ENCODE measurements at regions not wholly inside any gene's neighbourhood (a gene's known extent, or its start where the extent isn't known, plus 50 kb on each side); places are given as distances from the start of the nearest gene placed in this dataset.

DNA sequence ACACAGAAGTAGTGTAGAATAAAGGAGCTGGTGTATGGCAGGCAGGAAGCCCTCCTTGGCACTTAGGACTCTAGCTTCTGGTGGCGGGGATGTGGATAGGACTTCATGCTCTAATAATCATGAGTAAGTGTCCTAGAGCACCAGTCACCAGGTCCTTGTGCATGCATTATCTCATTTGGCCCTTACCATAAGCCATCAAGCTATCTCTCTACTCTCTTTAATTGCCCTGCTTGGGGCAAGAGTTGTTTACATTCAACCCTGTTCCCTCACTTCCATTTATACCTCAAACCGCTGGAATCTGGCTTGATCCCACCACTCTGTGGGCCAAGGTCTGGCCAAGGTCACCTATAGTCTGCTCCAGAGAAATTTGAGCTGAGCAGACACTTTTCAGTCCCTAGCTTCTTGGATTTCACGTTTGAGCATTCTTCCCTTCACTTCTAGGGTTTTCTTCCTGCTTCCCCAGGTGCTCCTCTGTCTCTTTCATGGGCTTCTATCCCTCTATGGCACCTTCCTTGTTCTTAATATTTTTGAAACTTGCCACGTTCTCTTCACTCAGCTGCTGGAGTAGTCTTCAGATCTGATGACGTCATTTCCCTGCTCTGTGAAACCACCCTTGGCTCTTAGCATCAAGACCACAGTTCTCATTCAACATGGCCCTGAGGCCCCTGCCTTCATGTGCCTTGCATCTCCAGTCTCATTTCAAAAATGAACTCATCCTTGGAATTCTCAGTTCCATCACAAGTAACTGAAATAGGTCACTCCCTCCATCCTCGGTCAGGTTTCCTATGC is 94.9 kb upstream of the GATA6 start:
- no peak for DNase-seq

DNA sequence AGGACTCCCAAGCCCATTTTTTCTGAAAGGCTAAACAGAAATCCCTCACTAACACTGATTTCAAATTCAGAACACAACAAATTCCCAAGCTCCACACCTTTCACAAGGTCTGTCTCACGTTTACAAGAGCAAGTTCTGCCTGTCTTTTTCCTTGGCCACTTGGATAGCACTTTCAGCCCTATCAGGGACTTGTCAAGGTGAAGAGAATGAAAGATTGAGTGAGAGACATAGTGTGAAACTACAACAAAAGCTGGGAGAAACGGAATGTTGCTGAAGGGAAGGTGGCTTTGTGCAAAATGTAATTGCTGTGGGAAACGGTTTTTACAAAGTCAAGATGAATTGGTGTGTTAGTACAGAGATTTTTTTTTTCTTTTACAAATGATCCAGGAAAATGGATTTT is 89.4 kb upstream of the GATA6 start:
- no peak for DNase-seq

DNA sequence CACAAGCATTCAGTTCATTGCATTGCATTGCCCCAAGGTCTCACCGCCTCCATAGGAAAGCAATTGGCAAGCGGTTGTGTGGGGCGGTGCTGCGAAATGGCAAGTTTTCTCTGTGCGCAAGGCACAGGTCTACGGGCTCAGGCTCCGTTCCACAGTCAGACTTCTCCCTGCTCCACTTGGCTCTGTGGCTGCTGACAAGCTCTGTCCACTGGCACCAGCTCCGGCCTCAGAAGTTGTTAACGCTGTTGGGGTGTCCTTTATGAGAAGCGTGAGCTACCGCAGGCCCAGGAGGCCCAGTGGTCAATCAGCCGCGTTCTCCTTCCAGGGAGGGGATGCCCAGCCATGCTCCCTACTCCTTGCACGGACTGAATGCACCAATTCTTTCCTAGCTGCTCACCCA is 87.0 kb upstream of the GATA6 start:
- no peak for DNase-seq

DNA sequence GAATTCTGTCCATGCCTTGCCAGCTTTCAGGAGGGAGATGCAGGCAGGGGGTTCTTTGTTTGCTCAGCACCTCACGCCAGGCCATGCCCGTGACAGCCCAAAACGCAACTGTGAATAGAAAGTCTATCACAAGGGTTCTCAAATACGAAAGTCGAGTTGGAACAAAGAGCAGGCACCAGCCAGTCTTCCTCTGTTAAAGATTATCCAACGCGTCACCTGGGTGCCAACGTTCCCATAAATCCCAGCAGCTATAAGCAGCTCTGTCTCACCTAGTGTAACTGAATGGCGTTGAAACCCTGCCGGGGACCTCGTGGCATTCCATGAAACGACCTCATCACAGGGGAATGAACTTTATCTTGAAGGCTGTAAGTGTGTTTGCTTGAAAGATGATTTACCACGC is 84.8 kb upstream of the GATA6 start:
- DNase-seq: no peak

DNA sequence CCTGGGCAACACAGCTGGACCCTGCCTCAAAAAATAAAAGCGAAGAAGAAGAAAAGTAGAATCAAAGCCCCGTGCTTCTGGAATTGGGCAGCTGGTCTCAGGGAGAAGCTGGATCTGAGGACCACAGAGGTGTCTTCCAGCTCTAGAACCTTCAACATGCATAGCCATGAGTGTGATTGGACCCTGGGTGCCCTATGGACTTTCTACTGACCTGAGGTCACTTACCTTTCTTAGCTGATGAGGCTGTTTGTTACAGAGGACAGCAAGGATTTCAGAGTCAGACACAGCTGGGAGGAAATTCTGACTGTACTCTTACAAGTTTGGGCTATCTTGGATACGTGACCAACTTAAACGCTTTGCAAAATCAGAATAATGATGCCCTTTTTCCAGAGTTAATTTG is 82.4 kb upstream of the GATA6 start:
- DNase-seq: no peak

DNA sequence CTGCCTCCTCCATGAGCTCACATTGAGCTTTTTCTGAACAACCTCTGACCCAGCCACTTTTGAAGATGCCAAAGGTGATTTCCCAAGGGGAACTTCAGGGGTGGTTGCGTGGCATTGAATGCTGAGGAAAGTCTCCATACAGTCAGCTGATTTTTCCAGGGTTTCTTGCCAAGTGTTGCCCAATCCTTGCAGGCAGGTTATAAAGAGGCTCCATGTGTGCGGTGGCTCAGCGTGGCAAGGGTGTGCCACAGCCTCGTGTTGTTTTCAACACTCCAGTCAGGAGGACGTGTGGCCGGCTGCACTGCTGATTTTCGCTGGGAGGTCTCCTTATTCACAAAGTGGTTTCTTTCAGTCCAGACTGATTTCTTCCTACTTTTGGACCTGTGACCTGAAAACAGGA is 81.4 kb upstream of the GATA6 start:
- no peak for DNase-seq

DNA sequence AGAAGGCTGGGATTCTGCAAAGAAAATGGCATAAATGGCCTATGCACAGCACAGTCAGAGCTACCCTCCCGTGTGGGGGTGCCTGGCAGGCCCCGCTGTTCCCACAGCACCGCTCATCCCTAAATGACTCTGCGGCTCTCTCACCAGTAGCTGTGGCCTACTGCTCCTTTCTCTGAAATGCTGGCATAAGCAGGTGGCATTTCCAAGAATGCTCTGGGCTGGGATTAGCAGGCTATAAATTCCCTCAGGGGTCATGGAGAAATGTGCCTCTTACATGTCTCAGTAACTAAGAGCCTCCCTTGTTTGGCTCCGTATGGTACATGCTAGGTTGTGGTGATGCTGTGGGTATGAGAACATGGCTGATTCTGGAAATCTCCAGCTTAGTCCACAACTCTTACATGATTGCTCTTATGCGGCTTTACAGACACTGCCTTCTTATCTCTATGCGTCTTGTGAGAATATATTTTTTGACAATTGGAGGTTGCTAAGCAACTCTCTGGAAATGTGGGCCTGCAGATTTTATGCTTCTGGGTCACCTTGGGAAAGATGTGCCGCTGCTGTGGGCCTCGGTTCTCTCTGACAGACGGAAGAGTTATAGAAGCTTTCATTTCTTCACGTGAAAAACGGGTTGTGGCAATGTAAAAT is 80.3 kb upstream of the GATA6 start:
- DNase-seq: no peak

DNA sequence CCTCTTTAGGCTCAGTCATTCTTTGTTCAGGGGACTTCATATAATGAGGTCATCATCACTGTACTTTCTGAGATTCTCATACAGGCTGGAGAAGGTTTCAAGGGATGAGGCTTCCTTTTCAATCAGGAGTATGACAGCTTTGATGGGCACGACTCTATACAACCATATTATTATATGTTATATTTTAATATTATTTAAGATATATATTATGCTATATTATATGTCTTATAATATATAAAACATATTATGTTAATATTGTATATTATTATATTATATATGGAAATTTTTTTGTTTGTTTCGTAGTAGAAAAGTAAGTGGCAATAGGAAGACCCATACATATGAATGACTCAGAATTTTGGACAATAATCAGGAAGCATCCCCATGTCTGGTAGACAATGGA is 78.0 kb upstream of the GATA6 start:
- DNase-seq: no peak

DNA sequence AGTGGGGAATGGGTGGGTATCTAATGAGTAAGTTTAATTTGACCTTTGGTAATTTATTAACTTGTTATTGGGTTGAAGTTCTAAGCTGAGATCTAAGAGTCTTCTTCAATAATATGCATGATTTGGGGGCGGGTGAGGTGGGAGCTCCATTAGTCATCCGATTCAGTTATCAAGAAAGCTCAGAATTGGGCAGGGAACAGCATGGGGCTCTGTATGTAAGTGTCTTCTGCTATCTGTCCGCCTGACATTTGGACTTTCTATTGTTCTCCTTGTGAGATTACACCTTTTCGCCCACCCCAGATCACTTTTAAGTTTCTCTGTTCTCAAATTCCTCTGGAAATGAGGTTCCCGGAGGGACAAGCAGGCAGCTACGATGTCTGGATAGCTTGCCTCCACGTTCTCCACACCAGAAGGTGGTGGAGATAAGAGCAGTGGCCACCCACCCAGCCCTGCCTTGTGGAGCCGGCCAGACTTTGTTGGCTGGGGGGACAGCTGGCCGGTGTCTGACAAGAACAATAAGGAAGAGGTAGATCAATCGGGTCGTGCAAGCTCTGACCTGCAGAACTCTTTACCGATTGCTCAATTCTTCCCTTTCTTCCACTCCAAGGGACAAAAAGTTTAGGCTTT is 75.5 kb upstream of the GATA6 start:
- no peak for DNase-seq

DNA sequence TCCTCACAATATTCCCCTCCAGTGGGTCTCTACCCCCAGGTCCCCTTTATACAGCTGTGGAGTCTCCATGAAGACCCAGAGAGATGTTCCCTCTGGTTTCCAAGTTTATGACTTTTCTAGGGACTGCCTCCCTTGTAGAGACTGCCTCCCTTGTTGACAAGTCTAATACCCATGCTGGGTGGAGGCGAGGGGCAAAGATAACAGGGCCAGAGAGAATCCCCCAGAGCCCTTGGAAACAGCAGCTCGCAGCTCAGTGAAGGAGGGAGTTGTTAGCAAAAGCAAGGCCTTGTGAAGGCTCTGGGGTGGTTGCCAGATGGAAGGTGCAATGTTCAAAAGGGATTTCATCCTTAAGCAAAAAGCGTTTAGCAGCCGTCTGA is 75.0 kb upstream of the GATA6 start:
- DNase-seq: no peak

DNA sequence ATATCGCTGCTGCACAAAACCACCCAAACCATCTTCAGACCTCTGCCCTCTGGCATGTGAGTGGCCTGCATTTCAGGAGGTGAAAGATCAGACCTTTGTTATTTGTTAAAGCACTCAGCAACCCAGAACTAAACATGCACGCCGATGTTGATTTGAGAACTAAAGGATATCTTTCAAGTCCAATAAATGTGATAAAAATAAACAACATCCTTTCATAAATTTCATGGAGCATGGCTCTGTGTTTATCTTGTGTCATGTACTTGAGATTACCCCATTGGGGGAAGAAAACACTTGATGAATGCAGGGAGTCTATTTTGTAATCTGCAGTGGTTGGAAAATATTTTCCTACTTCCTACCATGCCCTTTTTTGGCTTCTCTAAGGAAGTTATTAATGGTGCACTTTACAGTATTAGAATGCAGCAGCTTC is 70.8 kb upstream of the GATA6 start:
- no peak for DNase-seq

DNA sequence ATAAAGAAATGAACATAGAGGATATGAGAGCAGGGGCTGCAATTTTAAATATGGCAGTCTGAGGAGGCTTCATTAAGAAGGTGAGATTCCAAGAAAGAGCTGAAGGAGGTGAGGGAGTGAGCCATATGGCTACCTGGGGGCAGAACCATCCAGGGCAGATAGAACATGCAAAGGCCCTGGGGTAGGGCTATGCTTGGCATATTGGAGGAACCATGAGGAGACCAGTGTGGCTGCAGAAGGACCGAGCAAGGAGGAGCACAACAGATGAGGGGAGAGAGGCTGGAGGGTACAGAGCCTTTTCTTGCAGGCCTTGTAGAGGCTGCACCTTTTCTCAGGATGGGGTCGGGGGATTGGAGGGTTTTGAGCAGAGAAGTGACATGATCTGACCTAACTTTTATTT is 69.5 kb upstream of the GATA6 start:
- no peak for DNase-seq

DNA sequence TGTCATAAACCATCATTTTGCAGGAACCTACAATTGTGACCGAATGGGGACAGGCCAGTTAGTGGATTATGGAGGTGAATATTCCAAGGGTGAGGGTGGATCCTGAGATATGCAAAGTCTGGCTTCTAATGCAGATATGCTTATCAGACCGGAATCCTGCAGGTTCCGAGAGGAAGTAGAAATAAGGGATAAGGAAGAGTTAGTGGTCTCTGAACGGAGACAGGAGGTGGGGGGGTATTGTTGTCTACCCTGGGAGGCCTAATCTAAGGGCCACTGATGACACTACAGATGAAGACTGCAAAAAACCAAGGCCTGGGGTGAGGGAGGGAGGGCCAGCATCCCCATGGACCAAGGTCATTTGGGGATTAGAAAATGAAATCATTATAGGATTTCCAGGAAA is 67.7 kb upstream of the GATA6 start:
- no peak for DNase-seq

DNA sequence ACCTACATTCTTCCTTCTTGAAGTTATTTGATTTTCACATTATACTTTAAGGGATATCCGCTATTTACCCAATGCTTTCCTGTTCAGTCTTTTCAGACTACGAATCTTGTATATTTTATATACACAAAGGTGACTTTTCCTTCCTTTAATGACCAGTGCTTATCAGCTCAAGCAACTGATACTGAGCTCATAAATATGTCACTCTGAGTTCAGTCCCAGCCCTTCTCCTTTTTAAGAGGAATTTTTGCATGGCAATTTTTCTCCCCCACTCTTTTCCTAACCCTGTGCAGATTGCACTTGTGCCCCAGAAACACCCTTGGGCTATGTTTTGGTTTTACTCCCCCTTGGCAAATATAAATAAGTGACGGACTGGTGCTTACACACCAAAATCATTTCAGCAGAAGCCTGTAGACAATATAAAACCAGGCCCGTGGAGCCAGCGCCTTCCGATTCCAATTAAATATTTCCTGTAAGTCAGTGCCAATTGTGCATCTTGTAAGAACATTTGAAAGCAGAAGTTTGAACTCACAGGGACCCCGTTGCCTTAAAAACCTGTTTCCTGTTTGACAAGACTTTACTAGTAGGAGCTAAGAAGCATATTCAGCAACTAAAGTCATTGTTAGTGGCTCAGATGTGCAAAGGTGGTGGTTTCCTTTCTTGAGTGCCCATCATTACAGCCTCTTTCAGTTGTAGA is 66.3 kb upstream of the GATA6 start:
- DNase-seq: no peak

DNA sequence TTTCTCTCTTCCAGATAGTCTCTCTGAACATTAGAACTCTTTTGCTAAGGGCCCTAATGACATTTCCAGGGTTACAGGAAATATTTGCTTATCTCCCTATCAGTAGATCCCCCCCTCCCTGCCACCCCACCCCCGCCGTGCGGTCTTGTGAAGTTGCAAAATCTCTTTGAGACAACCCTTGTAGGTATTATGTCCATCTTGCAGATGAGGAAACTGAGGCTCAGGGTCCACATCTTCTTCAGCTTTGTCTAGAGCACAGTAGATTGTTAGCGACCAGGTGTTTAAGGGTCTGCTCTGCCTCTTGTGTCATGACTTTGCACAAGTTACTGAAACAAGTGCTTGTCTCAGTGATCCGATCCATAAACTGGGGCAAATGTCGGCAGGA is 65.8 kb upstream of the GATA6 start:
- no peak for DNase-seq

DNA sequence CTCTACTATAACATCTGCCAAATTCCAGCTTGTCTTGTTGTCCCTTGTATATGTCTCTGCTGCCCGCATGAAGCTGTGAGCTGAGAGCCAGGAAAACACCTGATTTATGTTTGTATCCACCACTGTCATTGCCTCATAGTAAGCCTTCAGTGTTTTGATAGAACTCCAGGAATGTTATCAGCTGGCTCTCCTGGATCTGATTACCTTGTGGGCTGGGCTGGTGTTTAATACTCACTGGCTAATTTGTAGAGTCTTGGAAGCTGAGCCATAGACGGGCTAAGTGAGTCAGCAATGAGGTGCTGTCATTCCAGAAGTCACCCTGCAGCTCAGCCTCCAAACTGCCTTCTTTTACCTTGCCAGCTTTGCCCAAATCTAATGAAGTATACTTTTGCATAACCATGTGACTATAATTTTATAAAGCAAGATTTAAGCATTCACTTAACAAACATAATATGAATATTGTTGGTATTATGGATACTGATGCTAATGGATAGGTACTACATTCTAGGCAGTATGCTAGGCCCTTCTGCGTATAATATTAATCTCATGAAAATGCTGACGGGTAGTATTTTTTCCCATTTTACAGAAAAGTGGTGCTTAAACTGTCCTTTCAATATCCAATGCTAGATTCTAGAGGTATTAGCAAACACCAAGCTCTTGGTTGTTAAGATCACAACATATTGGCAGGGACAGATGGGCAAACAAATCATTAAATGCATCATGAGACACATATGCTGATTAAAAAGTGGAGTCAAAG is 62.7 kb upstream of the GATA6 start:
- no peak for DNase-seq

DNA sequence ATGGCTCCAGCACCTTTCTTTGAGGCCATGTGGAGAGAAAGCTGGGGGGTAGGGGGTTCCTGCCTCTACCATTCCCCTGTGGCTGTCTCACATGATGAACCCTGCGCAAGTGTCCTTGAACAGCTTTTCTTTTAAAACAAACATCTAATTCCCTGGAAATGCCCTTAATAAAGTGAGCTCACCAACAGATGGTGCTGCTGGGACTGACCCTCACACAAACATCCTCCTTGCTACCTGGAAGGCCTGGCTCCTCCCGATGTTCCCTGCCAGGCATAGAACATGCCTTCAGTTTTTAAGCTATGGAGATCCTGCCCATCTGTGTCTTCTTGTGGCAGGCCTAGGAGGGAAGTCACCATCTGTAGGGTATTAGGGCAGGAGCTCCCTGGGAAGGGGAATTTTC is 60.7 kb upstream of the GATA6 start:
- DNase-seq: no peak

DNA sequence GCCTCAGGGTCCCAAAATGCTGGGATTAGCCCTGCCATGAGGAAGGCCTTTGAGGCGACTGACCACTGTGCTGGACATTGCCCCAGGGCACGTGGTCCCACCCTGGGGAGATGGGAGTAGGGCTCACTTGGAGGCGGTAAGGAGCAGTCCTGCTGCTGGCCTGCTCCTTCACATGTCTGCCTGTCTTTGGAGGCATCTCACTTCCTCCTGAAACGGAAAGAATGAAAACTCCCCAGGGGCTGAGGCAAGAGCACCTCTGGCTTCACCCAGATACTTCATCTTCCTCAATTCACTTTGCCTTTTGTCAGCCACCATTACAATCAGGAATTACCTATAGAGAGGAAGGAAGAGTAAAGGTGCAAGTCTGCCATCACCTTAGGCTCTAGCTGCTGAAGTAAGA is 59.9 kb upstream of the GATA6 start:
- DNase-seq: no peak

DNA sequence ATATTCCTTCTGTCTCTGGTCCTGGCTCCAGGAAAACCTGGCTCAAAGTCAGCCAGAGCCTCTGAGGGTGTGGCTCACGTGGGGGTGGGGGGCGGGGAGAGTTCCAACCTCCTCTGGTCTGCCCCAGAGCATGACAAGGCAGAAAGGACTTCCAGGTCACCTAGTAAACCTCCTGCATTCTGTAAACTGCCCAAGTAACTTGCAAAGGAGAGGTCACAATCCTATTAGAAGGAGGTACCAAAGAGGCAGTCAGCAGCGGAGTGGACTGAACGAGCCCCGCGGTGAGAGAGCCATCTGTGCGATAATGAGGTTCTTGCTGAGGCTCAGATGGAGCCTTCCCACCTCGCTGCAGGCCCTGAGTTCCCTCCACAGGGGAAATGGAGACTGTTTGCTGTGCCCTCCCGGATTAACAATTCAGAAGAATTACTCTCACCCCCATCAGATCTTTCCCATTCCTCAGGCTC is 58.9 kb upstream of the GATA6 start:
- no peak for DNase-seq

DNA sequence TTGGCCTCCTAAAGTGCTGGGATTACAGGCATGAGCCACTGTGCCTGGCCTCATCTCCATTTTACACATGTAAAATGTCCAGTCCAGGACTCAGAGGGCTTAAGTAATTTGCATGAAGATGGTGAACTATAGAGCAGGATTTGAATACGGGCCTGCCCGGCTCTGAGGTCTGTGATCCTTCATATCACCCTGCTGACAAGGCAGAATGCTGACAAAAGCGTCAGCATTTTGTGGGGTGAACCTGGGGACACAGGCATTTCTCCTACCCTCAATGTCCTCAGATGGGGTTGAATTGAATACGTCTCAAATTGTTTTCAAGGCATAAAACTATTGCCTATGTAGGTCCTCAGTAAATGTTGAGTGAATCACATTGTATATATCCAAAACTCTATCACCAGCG is 57.2 kb upstream of the GATA6 start:
- no peak for DNase-seq

DNA sequence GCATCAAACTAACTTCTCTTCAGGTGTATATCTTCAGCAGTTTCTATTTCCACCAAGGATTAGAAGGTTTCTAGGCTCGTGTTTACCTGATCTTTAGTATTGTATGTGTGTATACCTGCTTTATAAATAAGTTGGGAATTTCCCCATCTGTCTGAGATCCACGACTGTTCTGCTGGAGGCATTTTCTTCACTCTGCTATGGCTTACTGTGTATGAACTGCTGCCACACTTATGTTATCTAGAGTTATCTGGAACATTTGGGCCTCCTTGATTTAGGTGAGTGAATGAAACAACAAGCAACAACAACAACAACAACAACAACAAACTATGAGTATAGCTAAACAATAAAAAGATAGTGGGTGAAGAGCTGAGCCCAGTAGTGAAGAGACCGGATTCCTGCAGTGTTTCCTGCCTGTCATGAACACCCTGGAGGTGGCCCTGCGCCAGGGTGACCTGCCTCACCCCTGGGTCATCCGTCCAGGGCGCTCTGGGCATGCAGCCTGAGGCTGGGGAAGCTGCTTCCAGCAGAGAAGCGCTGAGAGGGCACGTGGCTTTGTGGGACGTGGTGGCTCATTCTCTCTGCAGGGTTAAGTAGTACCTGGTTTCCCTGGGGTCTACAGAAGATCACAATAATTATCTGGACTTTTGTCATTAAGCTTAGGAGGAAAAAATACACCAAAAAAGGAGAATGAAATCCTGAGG is 56.1 kb upstream of the GATA6 start:
- DNase-seq: no peak

Data from NCI-H1092 treated with DMSO at 0.1 percent for 48 hours (cell line).